ENCODE measurements at regions not wholly inside any gene's neighbourhood (a gene's known extent, or its start where the extent isn't known, plus 50 kb on each side); places are given as distances from the start of the nearest gene placed in this dataset.

DNA sequence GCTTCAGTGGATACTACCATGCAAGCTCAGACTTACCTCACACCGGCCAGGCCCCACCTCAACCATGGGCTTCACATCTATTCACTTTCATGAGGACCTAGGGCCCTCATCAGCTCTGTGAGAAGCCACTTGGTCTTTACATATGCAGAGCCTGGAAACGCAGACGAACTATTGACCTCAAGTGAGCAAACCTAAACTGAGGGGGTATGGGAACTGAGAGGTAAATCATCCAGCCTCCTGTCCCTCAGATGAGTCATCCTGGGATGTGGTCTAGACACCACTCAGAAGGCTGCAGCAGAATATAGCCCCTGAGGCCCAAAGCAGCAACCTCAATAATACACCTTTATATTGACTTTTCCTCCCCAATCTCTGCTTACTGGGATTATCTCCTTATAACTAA, 578.0 kb downstream of the INSC start (continued):
- TF ChIP-seq, protein P1, sequence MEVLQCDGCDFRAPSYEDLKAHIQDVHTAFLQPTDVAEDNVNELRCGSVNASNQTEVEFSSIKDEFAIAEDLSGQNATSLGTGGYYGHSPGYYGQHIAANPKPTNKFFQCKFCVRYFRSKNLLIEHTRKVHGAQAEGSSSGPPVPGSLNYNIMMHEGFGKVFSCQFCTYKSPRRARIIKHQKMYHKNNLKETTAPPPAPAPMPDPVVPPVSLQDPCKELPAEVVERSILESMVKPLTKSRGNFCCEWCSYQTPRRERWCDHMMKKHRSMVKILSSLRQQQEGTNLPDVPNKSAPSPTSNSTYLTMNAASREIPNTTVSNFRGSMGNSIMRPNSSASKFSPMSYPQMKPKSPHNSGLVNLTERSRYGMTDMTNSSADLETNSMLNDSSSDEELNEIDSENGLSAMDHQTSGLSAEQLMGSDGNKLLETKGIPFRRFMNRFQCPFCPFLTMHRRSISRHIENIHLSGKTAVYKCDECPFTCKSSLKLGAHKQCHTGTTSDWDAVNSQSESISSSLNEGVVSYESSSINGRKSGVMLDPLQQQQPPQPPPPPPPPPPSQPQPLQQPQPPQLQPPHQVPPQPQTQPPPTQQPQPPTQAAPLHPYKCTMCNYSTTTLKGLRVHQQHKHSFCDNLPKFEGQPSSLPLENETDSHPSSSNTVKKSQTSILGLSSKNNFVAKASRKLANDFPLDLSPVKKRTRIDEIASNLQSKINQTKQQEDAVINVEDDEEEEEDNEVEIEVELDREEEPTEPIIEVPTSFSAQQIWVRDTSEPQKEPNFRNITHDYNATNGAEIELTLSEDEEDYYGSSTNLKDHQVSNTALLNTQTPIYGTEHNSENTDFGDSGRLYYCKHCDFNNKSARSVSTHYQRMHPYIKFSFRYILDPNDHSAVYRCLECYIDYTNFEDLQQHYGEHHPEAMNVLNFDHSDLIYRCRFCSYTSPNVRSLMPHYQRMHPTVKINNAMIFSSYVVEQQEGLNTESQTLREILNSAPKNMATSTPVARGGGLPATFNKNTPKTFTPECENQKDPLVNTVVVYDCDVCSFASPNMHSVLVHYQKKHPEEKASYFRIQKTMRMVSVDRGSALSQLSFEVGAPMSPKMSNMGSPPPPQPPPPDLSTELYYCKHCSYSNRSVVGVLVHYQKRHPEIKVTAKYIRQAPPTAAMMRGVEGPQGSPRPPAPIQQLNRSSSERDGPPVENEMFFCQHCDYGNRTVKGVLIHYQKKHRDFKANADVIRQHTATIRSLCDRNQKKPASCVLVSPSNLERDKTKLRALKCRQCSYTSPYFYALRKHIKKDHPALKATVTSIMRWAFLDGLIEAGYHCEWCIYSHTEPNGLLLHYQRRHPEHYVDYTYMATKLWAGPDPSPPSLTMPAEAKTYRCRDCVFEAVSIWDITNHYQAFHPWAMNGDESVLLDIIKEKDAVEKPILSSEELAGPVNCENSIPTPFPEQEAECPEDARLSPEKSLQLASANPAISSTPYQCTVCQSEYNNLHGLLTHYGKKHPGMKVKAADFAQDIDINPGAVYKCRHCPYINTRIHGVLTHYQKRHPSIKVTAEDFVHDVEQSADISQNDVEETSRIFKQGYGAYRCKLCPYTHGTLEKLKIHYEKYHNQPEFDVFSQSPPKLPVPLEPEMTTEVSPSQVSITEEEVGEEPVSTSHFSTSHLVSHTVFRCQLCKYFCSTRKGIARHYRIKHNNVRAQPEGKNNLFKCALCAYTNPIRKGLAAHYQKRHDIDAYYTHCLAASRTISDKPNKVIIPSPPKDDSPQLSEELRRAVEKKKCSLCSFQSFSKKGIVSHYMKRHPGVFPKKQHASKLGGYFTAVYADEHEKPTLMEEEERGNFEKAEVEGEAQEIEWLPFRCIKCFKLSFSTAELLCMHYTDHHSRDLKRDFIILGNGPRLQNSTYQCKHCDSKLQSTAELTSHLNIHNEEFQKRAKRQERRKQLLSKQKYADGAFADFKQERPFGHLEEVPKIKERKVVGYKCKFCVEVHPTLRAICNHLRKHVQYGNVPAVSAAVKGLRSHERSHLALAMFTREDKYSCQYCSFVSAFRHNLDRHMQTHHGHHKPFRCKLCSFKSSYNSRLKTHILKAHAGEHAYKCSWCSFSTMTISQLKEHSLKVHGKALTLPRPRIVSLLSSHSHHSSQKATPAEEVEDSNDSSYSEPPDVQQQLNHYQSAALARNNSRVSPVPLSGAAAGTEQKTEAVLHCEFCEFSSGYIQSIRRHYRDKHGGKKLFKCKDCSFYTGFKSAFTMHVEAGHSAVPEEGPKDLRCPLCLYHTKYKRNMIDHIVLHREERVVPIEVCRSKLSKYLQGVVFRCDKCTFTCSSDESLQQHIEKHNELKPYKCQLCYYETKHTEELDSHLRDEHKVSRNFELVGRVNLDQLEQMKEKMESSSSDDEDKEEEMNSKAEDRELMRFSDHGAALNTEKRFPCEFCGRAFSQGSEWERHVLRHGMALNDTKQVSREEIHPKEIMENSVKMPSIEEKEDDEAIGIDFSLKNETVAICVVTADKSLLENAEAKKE (CRISPR knock-in tag; IDR thresholded peaks at IDR 0.05), result no peak
- TF ChIP-seq POLR2AphosphoS5 (IDR thresholded peaks at IDR 0.05; ENCODE audit: low read depth) (no peak), EZH2 (IDR thresholded peaks at IDR 0.05; ENCODE audit: low read depth, unreplicated experiment) (no peak), ZNF114 (CRISPR knock-in tag; IDR thresholded peaks at IDR 0.05) (no peak)
- TF ChIP-seq, protein P2, sequence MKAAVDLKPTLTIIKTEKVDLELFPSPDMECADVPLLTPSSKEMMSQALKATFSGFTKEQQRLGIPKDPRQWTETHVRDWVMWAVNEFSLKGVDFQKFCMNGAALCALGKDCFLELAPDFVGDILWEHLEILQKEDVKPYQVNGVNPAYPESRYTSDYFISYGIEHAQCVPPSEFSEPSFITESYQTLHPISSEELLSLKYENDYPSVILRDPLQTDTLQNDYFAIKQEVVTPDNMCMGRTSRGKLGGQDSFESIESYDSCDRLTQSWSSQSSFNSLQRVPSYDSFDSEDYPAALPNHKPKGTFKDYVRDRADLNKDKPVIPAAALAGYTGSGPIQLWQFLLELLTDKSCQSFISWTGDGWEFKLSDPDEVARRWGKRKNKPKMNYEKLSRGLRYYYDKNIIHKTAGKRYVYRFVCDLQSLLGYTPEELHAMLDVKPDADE (IDR thresholded peaks at IDR 0.05), result no peak

- H3K4me1 ChIP-seq (ENCODE audit: insufficient read depth), result no peaks in the 10 kb centered on the region
- no peaks in the 10 kb centered on the region for H4K20me1 ChIP-seq (replicated peaks; ENCODE audit: insufficient read depth)
- H3K36me3 Mint-ChIP-seq (ENCODE audit: low read depth), result no peaks in the 10 kb centered on the region
- no peak overlapping the region for H3K4me3 Mint-ChIP-seq
- H3K4me3 ChIP-seq, result no peak overlapping the region
- no peaks in the 10 kb centered on the region for H3F3A ChIP-seq (replicated peaks; ENCODE audit: low read depth)
- peaks cover 4% of the 10 kb centered on the region; the same call in 1 of the 3 replicates for H3K9me3 Mint-ChIP-seq
- no peak overlapping the region for H3K4me2 ChIP-seq
- no peak overlapping the region for H2AFZ ChIP-seq
- ATAC-seq (no peak), DNase-seq (ENCODE audit: low spot score) (no peak)
- no peak overlapping the region for H3K27ac Mint-ChIP-seq
- no peak overlapping the region for H3K27ac ChIP-seq (ENCODE audit: low read depth)
- H3K4me1 Mint-ChIP-seq, result peaks cover 4% of the 10 kb centered on the region; the same call in 2 of the 3 replicates
- 0 out of 2 replicates have a peak, but pooled peaks cover 16% of the 10 kb centered on the region for H3K9me2 ChIP-seq (ENCODE audit: insufficient read depth)
- H3K79me2 ChIP-seq (replicated peaks; ENCODE audit: insufficient read depth), result no peaks in the 10 kb centered on the region
- H3K27me3 ChIP-seq (ENCODE audit: insufficient read depth), result no peaks in the 10 kb centered on the region
- no peaks in the 10 kb centered on the region for H3K27me3 Mint-ChIP-seq (ENCODE audit: insufficient read depth, low read depth, poor library complexity)
- TF ChIP-seq, protein P3, sequence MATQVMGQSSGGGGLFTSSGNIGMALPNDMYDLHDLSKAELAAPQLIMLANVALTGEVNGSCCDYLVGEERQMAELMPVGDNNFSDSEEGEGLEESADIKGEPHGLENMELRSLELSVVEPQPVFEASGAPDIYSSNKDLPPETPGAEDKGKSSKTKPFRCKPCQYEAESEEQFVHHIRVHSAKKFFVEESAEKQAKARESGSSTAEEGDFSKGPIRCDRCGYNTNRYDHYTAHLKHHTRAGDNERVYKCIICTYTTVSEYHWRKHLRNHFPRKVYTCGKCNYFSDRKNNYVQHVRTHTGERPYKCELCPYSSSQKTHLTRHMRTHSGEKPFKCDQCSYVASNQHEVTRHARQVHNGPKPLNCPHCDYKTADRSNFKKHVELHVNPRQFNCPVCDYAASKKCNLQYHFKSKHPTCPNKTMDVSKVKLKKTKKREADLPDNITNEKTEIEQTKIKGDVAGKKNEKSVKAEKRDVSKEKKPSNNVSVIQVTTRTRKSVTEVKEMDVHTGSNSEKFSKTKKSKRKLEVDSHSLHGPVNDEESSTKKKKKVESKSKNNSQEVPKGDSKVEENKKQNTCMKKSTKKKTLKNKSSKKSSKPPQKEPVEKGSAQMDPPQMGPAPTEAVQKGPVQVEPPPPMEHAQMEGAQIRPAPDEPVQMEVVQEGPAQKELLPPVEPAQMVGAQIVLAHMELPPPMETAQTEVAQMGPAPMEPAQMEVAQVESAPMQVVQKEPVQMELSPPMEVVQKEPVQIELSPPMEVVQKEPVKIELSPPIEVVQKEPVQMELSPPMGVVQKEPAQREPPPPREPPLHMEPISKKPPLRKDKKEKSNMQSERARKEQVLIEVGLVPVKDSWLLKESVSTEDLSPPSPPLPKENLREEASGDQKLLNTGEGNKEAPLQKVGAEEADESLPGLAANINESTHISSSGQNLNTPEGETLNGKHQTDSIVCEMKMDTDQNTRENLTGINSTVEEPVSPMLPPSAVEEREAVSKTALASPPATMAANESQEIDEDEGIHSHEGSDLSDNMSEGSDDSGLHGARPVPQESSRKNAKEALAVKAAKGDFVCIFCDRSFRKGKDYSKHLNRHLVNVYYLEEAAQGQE (IDR thresholded peaks at IDR 0.05; ENCODE audit: unreplicated experiment), result no peak
- TF ChIP-seq CREB1 (CRISPR knock-in tag; IDR thresholded peaks at IDR 0.05; ENCODE audit: low read depth), result no peak
- no peak for TF ChIP-seq EZH2 (IDR thresholded peaks at IDR 0.05; ENCODE audit: low read depth, unreplicated experiment)
- TF ChIP-seq JUNB (IDR thresholded peaks at IDR 0.05; ENCODE audit: unreplicated experiment), result no peak
- no peak for TF ChIP-seq POLR2AphosphoS5 (IDR thresholded peaks at IDR 0.05; ENCODE audit: low read depth)
- TF ChIP-seq NANOG (IDR thresholded peaks at IDR 0.05; ENCODE audit: borderline replicate concordance), result no peak
- no peak for TF ChIP-seq EZH2phosphoT487 (IDR thresholded peaks at IDR 0.05; ENCODE audit: unreplicated experiment)
- no peaks in the 10 kb centered on the region for H3K36me3 ChIP-seq (ENCODE audit: insufficient read depth)
Observed at GRCh38 chr11:15695096-15695721, 580.5 kb downstream of the INSC start.
